ENCODE measurements at regions not wholly inside any gene's neighbourhood (a gene's known extent, or its start where the extent isn't known, plus 50 kb on each side); places are given as distances from the start of the nearest gene placed in this dataset.

DNA sequence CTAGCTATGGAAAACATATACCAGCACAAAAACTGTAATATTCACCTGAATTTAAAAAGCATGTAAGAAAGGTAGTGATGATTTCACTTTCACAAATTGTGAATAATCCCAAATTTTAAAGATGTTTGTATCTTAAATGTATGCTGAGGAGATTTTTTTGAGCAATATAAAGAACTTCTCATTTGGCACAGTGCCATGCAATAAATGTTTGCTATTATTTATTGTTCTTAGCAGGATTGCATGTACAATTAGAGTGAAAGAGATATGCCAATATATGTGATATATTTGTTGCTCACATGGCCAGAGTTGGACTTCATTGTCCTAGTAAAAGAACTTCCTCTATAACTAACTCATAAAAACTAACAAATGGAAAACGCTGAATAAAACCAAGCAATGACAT, 895.1 kb upstream of the KCND2 start:
- H3K4me3 ChIP-seq (ENCODE audit: low read depth, low read length), result no peak overlapping the region
- TF ChIP-seq, protein P1, sequence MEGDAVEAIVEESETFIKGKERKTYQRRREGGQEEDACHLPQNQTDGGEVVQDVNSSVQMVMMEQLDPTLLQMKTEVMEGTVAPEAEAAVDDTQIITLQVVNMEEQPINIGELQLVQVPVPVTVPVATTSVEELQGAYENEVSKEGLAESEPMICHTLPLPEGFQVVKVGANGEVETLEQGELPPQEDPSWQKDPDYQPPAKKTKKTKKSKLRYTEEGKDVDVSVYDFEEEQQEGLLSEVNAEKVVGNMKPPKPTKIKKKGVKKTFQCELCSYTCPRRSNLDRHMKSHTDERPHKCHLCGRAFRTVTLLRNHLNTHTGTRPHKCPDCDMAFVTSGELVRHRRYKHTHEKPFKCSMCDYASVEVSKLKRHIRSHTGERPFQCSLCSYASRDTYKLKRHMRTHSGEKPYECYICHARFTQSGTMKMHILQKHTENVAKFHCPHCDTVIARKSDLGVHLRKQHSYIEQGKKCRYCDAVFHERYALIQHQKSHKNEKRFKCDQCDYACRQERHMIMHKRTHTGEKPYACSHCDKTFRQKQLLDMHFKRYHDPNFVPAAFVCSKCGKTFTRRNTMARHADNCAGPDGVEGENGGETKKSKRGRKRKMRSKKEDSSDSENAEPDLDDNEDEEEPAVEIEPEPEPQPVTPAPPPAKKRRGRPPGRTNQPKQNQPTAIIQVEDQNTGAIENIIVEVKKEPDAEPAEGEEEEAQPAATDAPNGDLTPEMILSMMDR (IDR thresholded peaks at IDR 0.05; ENCODE audit: low read depth, low read length), result no peak

GRCh38 chr7:119382726-119383125, 890.2 kb upstream of the KCND2 start:
- H3K4me3 ChIP-seq (ENCODE audit: low read depth, low read length), result no peak overlapping the region
- TF ChIP-seq, protein P1 (IDR thresholded peaks at IDR 0.05; ENCODE audit: low read depth, low read length), result no peak

DNA sequence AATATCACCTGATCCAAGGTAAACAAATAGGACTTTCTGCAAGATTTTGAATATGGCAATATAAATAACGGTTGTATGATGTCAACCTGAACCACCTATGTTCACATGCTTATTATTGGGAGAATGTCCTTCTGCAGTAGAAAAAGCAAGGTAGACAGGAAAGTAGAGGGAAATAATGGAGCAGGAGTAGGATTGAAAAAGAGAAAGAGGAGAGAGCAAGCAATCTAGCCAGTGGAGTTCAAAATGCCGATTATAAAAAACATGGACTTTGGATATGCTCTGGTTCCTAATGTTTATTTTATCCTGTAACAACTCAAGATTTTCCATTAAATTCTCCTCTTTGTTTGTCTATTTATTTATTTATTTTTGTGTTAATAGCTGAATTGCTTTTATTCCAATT, 878.0 kb upstream of the KCND2 start:
- TF ChIP-seq, protein P1 (IDR thresholded peaks at IDR 0.05; ENCODE audit: low read depth, low read length), result no peak
- H3K4me3 ChIP-seq (ENCODE audit: low read depth, low read length), result no peak overlapping the region

GRCh38 chr7:119397156-119397555, 875.8 kb upstream of the KCND2 start:
- TF ChIP-seq, protein P1 (IDR thresholded peaks at IDR 0.05; ENCODE audit: low read depth, low read length), result no peak
- no peak overlapping the region for H3K4me3 ChIP-seq (ENCODE audit: low read depth, low read length)

DNA sequence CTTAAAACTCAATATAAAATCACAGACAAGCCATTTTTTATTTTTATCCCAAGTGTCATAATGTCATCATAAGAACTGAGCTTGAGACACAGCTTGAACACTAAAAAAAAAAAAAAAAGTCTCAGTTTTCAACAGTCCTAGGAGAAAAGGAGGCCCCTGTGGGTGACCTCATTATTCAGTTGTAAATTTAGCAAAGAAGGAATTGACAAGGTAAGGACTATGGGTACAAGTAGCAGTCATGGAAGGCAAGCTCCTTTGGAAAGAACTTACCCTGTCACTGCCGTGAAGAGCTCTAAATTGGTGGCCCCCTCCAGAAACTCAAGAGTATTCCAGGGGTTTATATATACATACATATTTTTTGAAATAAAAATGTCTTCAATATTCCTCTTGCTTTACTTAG, 864.4 kb upstream of the KCND2 start:
- TF ChIP-seq, protein P1 (IDR thresholded peaks at IDR 0.05; ENCODE audit: low read depth, low read length), result no peak

GRCh38 chr7:119413314-119413805, 859.6 kb upstream of the KCND2 start:
- TF ChIP-seq, protein P1 (IDR thresholded peaks at IDR 0.05; ENCODE audit: low read depth, low read length), result no peak
- no peak overlapping the region for H3K4me3 ChIP-seq (ENCODE audit: low read depth, low read length)

More for the DNA sequence above, 864.4 kb upstream of the KCND2 start:
- no peak overlapping the region for H3K4me3 ChIP-seq (ENCODE audit: low read depth, low read length)

- no peak overlapping the region for H3K4me3 ChIP-seq (ENCODE audit: low read depth, low read length)
- TF ChIP-seq, protein P1 (IDR thresholded peaks at IDR 0.05; ENCODE audit: low read depth, low read length), result no peak
Measured at GRCh38 chr7:119415682-119416081, 857.3 kb upstream of the KCND2 start.
